HG03460 (cell line): ENCODE measurements at regions not wholly inside any gene's neighbourhood (a gene's known extent, or its start where the extent isn't known, plus 50 kb on each side); places are given as distances from the start of the nearest gene placed in this dataset.

ENCODE experiments used
- ATAC-seq: cut with Tn5 transposase; IDR thresholded peaks from one replicate; pipeline ENCODE4 v1.9.1; 2021; ENCODE audit not compliant: unreplicated experiment

DNA sequence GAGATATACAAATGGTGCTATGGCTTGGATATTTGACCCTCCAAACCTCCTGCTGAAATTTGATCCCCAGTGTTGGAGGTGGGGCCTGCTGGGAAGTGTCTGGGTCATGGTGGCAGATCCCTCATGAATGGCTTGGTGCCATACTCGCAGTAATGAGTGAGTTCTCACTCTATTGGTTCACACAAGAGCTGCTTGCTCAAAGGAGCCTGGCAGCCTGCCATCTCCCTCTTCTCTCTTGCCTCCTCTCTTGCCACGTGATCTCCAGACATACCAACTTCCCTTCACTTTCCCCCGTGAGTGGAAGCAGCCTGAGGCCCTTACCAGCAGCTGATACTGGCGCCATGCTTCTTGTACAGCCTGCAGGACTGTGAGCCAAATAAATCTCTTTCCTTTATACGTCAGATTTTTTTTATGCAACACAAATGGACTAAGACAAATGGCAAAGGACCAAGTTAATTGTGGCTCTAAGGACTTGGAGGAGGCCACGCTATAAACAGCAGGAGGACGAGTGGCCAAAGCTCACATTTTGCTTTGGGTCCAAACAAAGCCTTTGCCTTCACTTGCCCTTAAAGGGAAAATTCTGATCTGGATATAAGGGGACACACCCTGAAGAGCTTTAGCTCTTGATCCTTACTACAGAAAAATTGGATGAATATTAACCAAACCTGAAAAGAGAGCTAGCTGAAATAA lies 214.7 kb downstream of the SS18 start:
- no peak for ATAC-seq

- no peak for ATAC-seq
These were observed 216.6 kb downstream of the SS18 start for GRCh38 chr18:25873833-25874232.

DNA sequence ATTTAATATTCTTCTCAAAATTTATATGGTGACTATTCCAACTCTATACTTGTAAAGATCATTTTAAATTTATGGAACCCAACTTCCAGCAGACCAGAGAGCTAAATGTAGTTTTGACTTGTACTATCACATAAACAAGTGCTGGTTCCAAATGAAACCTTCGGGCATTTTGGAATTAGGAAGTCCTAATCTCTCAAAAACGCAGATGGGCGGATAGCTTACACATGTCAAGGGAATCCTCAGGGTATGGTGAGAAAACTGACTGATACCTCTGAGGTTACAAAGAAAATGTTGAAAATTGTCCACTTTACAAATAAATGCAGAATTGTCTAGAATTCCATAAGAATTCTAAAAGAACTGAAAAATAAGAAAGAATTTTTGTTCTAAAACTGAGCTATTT lies 224.1 kb downstream of the SS18 start:
- no peak for ATAC-seq

DNA sequence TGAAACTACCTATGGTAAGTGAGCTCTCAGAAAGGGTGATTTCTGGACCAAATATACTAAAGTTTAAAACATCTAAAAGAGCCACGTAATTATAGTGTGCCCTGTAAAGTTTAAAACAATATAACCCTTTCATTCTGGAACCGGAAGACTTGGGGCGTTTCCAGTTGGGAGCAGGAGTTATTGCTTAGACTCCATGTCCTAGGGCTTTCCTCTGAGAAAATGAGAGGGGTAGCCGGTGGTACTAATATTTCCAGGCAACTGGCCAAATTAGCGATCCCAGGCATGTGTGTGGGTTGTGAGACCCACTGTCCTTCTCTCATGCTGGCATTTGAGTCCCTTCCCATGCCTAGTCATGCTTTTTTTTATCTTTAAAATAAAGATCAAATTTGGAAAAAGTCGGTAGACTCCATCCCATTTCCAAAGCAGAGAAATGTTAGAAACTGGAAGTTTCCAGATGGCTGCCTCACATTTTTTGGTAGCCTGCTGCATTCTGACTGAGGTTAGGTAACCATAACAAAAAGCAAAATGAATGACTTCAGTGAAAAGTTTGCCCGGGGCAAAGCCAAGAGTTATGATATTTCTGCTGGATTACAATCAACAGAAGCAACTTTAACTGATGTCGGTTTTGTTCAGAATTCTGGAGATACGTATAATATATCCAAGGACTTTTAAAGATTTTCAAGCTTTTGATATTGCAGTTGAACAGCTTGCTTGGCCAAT lies 227.4 kb downstream of the SS18 start:
- ATAC-seq: no peak

DNA sequence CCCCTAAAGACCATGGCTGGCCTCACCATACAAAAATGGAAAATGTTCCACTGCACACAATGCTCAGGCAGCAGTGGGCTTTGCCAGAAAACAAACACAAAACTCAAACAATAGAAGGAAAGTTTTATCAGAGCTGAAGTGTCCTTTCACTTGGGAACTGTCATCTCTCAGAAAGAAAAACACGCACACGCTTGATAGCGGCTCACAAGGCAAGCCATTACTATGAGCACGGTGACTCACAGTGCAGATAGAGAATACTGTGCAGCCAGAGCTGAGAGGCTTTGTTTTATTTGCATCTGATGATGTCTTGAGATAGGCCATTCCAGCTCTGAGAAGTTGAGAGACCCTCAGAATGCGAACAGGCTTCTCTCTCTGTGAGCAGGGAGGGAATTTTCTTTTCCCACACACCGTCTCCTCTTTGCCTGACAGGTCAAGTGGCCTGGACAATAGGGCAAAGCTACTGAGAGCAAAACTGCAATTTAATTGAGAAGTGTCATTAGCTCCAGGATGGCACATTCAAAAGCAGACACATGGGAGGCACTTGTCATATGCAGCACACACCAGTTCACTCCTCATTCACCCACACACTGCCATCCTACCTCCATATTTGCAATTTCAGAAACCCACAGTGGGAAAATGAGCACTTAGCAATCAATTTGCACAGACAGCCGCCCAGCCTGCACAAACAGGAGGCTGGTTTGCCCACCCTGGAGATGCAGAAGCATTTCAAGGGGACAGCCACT lies 236.6 kb downstream of the SS18 start:
- ATAC-seq: no peak

DNA sequence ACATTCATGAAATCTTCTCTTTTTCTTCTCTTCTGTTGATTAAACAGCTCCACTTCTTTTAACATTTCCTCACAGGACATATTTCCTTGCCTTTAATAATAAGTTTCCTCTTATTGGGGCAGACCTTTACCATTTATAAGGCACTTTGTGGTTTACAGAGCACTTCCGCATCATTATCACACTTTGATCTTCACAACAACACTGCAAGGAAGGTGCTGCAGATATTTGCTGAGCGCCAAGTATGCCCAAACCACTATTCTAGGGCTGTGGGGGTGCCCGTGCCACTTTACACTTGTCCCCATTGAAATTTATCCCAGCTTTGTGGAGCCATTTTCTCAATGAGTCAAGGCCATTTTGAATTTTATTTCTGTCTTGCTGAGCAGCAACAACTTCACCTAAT lies 246.6 kb downstream of the SS18 start:
- no peak for ATAC-seq

GRCh38 chr18:25842665-25843064 lies 247.7 kb downstream of the SS18 start:
- no peak for ATAC-seq

DNA sequence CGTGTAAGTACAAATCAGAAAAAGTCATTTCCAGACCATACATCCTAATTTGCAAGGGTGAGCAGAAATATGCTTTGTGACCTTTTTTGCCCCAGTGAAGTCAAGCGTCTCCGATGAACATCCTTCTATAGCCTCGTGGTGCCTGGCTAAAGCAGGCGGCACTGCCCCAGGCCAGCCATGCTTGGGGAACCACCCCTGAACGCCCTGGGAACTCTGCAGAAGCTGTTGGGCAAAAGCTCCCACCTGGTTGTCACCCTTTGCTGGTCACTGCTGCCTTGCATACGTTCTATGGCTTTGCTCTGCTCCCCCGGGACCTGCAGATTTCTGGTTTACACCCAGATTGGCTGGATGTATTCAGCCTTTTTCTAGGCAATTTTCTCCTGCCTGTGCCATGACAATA lies 256.4 kb downstream of the SS18 start:
- no peak for ATAC-seq

- ATAC-seq: peak; percentile 53
These were observed 258.3 kb downstream of the SS18 start for GRCh38 chr18:25832001-25832604.

DNA sequence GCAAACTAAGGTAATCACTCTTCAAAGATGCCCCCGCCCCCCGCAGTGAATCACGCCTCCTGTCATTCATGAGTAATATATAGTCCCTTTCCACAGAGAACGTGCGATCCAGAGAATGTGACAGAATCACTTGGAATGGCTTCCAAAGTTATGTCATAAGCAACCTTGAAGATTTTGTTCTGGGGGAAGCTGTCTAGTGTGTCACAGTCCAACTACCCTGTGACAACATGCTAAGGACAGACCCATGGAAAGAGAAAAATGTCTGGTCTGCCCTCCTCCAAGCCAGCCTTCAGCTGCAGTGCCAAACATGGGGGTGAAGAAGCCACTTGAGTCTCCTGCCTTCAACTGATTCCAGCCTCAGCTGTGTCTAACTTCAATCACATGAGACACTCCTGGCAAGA lies 259.1 kb downstream of the SS18 start:
- no peak for ATAC-seq

DNA sequence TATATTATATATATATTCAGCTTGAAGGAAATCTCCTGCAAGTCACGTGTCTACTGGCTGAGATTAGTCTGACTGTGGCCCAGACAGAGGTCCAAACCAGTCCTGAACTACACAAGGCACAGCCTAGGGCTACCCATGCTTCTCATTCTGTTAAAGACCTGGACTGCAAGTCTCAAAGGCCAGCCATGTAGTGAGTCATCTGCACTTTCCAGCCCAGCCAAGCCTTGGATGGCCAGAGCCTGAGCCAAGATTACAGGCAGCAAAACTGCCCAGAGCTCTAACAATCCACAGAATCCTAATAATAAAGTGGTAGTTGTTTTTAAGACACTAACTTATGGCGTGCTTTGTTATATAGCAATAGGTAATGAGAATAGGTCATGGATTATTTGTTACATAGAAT lies 259.6 kb downstream of the SS18 start:
- ATAC-seq: no peak

DNA sequence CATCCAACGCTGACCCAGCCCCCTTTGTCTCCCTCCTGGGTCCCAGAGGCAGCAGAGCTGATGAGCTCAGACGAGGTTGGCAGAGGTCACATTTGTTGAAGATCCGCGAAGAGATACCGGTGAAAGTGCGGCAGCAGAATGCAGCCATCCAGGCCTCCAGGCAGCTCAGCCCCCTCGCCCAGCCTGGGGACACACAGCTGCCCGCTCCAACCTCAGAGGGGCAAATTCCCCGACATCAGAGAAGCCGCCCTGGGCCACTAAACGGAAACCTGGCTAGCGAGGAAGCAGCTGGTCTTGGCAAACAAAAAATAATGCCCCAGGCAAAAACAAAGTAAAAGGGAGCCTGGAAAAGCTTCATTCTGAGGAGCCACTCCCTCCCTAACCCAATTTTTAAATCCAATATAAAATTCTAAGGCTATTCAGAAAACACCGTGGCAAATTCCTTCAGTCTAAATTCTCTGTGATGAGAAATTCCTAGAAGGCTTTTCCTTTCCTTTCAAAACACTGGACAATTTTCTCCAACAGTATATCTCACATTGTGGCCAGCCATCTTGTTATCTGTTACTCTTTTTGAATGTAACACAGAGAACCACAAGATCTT lies 262.4 kb downstream of the SS18 start:
- no peak for ATAC-seq

DNA sequence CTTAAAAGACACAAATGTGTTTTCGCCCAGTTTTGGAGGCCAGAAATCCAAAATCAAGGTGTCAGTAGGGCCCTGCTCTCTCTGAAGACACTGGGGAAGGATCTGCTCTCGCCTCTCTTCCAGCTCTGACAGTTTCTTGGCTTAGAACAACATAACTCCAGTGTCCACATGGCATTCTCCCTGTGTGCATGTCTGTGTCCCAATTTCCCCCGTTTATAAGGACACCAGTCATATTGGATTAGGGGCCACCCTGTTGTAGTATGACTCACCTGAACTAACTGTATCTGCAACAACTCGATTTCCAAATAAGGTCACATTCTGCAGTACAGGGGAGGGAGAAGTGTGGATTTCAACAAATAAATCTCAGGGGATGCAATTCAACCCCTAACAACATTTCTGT lies 263.2 kb downstream of the SS18 start:
- ATAC-seq: no peak

- no peak for ATAC-seq
These were observed 263.6 kb downstream of the SS18 start for GRCh38 chr18:25826823-25827222.

DNA sequence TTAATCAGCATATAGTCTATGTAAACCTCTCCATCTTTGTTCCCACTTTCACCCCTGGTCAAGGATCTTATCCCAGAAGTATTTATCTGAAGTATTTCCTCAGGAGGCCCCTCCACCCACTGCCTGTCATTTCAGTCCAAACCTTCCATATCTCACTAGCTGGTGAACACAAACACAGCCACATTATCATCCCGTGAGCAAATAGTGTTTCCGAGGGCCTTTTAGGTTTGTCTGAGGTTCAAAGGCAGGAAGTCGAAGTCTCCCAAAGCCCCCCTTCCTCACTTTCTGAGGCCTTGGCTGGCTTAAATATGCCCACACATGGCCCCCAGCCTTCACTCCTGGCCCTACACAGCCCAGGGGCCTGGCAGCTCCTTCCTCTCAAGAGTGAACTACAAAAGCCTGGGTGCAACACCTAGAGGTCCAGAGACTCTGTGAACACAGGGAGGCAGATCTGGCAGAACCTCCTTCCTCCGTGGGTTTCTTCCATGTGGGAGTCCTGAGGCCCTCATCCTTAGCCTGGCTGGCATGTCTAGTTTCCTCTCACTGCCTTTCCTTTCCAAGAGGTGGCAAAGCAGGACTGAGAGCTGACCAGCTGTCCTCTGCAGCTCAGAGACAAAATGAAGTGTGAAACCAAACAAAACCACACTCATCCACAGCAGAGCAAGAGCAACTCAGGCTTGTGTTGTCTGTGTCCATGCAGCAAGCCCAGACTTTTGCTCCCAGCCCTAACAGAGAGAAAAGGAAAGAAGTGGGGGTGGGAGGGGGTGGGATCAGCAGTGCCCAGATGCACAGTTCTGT lies 264.2 kb downstream of the SS18 start:
- no peak for ATAC-seq

GRCh38 chr18:25825056-25825455 lies 265.4 kb downstream of the SS18 start:
- ATAC-seq: no peak

- no peak for ATAC-seq
These were observed 270.6 kb downstream of the SS18 start for GRCh38 chr18:25819746-25820363.

- ATAC-seq: no peak
These were observed 271.9 kb downstream of the SS18 start for GRCh38 chr18:25818505-25818904.

GRCh38 chr18:25817546-25818237 lies 272.7 kb downstream of the SS18 start:
- no peak for ATAC-seq
